ENCODE measurements at regions not wholly inside any gene's neighbourhood (a gene's known extent, or its start where the extent isn't known, plus 50 kb on each side); places are given as distances from the start of the nearest gene placed in this dataset.
"Not testable (repeated sequence)": the region's sequence is repeated elsewhere in the genome, so short reads cannot be mapped to it uniquely, and the experiment has no call there.

DNA sequence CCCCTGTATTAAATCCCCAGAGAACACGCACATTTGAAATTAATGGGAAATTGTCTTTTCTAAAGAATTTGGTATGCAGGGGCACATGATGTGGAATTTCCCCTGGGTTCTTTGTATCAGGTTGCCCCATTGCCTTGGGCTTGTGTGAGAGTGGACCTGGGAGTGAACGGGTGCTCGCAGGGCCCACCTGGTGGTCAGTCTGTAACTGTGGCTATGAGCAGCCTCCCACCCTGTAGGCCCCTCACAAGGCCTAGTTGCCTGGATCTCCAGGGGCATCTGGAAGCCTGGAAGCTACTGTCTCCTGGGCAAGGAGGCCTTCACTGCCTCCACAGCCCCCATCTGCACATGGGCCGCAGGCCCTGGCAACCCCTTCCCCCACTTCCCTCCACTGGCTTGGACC lies 96.7 kb downstream of the SLC25A47 start:
- no peak for DNase-seq (ENCODE audit: low read depth in 2 of 2)

DNA sequence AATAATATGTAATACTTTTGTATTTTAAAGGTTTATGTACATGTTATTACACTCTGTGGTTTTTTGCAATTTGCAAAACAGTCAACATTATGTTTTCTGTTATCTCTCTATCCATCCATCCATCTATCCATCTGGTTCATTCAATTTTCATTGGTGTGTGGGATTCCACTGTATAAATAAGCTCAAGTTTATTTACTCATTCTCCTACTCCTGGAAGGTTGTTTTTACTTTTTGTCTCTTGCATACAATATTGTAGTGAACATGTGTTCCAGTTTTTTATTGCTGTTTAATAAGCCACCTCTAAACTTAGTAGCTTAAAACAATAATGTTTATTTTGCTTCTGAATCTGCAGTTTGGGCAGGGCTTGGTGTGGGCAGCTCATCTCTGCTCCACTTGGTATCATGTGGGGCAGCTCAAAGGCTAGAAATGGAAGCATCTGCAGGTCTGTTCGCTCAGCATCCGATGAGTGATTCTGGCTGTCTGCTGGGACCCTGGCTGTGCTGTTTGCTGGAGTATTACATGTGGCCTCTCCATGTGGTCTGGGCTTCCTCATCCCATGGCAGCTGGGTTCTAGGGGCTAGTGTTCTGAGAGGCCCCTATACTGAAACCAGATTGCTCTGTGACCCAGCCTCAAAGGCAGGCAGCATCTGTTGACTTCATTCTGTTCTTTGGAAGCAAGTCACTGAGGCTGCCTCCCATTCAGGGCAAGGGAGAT lies 98.8 kb downstream of the SLC25A47 start:
- DNase-seq (ENCODE audit: low read depth in 2 of 2) = no peak

DNA sequence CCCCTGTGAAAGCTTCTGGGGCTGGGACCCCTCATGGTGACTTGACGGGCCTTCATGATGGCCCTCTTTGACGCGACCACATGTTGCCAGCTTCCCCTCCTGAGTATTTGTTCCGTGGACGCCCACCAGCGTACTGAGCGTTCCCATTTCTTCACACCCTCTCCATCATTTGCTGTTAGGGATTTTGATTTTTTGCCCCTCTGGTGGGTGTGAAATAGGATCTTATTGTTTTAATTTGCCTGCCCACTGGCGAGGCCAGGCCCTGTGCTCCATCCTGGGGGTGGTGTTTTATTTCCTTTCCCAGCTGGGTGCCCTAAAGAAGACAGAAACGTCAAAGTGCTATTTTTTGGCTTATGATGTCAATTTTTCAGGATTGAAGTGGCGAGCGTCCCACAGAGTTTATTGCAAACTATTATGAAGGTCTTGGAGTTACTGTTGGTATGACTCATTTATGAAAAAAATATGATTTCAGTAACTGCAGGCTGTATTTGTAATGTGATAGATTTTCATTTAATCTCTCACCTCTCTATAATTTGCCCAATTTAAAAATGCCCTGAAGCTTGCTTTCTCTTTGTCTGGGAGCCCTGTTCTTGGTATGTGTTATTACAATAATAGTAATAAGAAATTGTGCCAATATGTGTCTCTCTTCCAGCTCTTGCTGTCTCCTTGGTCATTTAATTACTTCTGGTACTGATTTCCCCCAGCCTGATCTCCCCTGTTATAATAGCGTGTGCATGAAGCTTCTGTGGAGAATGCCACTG lies 99.6 kb downstream of the SLC25A47 start:
- DNase-seq (ENCODE audit: low read depth in 2 of 2) = no peak

DNA sequence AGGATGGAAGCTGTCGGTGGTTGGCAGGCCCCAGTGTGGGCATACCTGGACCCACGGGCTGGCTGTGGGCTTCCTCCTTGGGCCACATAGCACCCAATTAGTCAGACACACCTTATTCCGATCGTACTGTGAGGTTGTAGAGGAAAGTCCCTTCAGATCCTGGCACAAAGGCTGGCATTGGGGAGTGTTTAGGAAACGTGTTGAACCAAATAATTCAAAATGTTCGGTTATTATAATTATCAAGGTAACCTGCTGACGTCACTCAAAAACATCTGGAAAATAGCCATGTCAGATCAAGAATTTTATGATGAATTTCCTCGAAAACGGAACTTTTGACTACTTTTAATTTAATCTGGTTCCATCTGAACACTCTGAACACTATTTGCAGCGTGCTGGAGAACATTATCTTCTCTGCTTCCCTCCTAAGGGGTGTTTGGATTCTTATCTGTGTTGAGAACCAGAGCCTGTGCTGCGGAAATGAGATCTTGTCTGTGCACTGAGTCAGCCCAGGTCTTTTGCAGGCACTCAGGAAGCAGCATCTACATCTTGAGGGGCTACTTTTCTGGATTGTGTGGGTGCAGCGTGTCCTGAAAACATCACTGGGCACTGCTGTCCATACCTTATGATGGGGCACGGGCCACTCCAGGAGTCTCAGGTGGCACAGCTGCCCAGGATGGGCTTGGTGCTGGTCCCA lies 100.3 kb downstream of the SLC25A47 start:
- DNase-seq (ENCODE audit: low read depth in 2 of 2) = no peak

DNA sequence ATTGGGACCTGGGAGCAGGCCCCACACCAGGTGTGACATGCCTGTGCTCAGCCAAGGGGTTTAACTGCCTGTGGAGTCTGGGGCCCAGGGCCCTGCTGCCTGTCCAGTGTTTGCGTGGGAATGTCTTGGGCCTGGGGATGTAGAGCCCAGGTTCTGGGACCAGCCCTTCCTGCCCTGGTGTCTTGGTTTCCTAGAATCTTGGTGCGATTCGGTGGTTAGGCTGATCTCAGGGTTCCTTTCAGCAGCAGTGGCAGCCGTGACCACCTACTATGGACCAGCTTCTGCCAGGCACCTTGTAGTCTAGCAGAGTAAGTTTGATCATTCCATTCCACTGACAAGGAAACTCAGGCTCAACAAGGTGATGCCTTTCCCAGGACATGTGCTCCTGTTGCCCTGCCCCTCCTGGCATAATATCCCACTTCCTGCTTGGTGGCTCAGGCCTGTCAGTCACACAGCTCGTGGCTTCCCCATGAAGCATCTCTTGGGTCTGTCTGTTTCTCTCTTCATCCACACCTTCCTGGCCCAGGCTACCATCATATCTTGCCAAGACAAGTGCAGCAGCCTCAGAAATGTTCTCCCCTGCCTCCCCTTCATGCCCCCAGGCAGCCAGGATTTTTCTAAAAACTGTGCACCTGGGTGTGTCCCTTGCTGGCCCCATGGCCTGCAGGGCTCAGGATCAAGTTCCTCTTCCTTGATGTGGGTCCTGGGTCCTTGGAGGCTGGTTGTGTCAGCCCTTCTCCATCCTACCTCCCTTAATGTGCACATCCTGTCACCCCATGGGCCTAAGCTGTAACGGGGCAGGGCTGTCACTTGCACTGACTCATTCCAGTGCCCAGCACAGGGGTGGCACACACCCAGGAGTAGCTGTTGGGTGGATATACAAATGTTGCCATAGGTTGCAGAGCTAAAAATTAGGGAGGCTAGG lies 101.6 kb downstream of the SLC25A47 start:
- no peak for DNase-seq (ENCODE audit: low read depth in 2 of 2)

DNA sequence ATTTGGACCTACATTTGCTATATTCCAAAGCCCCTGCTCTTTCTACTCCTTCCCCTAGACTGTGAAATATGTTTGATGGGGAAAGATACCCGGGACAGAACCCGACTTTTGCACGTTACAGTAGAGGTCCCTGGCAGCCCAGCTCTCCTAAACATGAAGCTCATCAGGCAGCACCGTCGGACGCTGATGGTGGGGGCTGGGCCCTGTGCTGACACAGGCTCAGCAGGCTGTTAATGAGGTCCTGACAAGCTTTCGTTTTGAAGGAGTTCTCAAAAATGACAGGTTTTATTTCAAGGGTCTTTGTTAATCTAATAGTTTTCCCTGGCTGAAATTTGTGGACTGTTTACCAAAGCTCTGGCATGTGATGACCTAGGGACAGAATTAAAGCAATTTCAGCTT lies 102.3 kb downstream of the SLC25A47 start:
- no peak for DNase-seq (ENCODE audit: low read depth in 2 of 2)

DNA sequence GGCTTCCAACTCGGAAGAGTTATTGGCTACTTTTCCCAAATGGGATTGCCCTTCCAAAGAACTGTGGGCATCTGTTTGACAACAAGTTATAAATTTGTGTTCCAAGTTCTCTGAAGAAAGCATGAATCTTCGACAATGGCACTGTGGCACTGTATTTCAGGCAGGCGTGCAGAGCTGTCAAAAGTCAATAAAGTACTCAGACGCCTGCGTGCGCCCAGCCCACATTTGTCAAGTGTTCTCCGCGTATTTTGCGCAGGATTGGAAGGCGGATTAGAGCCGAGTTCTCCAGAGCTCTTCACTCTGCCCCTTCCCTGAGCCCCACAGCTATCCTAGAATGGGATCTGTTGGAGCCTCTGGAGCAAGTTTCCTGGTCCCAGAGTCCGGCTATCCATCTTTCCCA lies 103.2 kb downstream of the SLC25A47 start:
- DNase-seq (ENCODE audit: low read depth in 2 of 2) = no peak

DNA sequence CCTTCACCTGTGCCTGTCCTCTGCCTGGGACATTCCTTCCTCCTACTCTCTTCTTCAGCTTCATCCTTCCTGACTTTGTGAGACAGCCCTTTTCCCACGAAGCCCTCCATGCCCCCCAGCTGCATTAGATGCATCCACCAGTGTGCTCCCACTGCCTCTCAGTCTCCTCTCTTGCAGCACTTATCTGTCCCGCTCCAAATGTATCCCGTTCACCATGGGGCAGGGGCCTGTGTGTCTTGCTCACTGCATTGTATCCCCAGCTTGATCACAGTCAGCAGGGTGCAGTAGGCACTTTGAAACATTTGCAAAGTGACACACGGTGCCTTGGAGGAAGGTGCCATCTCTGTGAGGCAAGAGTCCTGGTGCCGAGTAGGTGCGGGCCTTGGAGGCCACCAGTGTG lies 104.0 kb downstream of the SLC25A47 start:
- DNase-seq (ENCODE audit: low read depth in 2 of 2) = no peak

DNA sequence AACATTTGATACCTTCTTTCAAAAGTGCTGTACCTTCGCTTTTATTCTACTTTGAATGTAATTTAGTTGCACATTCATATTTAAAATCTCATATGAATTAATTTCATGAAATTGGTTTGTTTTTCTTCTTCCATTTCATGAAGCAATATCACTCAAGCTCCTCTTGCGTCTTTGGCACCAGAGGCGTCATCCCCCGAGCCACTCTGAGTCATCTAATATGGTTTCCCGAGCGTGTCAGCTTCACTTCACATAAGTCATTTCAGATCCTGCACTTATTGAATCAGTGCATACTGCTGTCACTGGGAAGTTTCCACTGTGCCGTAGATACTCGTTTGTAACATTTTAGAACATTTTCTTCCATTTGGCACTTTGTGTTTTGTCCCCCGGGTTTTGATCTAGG lies 105.6 kb downstream of the SLC25A47 start:
- DNase-seq (ENCODE audit: low read depth in 2 of 2) = no peak

DNA sequence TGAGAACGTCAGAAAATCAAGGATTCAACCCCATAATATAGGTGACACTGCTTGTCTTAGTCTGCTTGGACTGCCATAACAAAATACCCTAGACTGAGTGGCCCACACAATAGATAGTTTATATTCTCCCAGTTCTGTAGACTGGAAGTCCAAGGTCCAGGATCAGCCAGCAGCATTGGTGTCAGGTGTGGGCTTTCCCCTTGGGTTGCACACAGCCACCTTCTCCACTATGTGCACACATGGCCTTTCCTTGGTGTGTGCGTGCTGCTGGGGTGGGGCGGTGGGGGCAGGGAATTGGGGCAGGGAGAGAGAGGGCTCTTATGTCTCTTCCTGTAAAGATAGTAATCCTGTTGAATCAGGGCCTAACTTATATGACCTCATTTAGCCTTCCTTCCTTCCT lies 106.4 kb downstream of the SLC25A47 start:
- no peak for DNase-seq (ENCODE audit: low read depth in 2 of 2)

DNA sequence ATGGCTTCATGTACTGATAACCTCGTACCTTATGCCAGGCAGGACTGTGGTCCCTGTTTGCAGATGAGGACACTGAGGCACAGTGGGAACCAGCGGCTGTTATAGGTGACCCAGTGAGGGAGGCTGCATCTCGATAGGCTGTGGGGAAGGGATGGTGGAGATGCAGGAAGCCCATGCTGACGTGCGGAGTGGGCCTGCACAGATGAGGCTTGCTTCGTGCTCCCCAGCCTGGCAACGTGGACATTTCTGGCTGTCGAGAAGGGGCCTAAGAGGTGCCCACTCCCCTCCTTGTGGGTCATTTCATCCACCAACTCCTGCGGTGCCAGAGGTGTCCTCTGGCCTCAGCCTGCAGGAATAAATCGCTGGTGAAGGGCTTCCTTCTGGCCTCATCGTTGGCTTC lies 107.4 kb downstream of the SLC25A47 start:
- DNase-seq (ENCODE audit: low read depth in 2 of 2) = no peak

DNA sequence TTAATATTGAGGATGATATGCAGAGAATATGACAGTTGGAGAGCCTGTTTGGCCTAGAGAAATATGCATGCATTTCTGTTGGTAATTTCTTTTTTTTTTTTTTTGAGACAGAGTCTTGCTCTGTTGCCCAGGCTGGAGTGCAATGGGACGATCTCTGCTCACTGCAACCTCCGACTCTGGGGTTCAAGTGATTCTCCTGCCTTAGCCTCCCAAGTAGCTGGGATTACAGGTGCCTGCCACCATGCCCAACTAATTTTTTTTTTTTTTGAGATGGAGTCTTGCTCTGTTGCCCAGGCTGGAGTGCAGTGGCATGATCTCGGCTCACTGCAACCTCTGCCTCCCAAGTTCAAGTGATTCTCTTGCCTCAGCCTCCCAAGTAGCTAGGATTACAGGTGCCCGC lies 108.3 kb downstream of the SLC25A47 start:
- DNase-seq (ENCODE audit: low read depth in 2 of 2) = not testable (repeated sequence)

DNA sequence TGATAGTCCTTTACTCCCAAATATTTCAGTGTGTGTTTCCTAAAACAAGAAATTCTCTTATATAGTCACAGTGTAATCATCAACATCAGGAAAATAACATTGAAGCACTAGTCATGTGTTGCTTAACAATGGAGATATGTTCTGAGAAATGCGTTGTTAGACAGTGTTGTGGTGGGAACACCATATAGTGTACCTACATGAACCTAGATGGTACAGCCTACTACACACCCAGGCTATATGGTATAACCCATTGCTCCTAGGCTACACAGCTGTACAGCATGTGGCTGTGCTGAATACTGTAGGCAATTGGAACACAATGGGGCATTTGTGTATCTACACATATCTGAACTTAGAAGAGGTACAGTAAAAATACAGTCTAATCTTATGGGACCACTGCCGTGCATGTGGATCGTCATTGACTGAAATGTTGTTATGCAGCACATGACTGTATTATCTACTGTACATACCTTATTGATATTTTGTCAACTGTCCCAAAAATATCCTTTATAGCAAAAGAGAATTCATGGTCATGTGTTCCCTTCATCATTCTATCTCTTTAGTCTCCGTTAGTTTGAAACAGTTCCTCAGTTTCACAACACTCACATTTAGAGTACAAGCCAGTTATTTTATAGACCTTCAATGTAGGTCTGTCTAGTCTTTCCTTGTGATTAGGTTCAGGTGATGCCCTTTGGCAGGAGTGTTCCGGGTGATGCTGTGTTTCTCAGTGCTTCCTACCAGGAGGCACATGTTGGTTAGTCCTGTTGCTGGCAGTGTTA lies 109.7 kb downstream of the SLC25A47 start:
- no peak for DNase-seq (ENCODE audit: low read depth in 2 of 2)

DNA sequence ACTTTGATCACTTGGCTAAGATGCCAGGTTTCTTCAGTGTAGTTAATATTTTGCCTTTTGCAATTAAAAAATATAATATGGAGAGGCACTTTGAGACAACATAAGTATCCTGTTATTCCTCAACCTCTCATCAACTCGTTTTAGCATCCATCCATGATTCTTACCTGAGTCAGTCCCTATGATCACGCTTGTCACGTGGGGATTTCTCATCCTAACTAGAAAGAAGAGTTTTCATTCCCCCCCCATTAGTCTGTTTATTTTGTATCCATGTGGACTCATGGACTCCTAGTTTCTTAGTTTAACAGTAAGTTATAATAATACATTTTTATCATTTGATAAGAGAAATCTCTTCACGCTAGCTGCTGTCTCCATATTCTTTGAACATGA lies 110.3 kb downstream of the SLC25A47 start:
- DNase-seq (ENCODE audit: low read depth in 2 of 2) = no peak

DNA sequence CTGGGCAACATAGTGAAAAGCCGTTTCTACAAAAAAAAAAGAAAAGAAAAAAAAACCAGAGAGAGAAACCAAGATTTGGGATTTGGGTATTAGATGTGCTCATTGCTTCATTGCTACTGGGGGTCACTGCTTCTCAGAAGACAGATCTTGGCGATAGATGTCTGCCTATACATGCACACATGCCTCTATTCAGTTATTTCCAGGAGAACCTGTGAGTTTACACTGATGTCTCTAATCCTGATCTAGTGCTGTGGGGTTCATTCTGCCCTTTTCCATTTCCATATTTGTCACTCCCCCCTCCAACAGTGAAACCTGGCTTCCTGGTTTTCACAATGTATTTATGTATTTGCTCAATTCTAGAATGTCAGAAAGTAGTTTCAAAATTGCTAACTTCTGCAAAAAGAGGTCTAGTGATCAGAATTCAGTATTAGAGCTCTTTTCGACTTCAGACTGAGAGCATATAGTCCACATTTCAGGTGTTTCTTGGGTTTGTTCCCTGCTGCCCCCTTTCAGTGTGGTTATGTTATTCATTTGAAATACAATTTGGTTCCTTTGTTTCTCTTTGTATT lies 111.0 kb downstream of the SLC25A47 start:
- no peak for DNase-seq (ENCODE audit: low read depth in 2 of 2)

DNA sequence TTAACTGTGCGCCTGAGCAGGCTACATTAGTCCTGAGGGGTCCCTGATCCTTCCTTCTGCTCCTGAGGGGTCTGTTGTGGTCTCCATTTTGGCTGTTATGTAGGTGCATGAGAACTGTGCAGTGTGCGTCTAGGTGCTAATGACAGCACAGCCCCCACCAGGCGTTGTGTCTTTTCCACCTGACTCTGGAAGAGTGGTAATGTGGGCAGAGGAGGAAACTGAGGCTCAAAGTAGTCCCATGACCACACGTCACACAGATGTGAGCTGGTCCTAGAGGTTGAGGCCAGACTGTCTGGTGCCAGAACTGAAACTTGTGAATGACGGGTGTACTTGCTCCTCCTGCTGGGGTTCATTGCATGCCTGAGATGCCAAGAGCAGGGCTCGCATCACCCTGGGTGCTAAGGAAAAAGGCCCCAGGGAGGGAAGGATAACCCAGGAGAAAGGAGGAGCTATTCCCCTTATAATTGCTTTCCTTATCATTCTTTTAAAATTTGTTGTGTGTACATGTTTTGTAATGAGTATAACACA lies 111.8 kb downstream of the SLC25A47 start:
- no peak for DNase-seq (ENCODE audit: low read depth in 2 of 2)

DNA sequence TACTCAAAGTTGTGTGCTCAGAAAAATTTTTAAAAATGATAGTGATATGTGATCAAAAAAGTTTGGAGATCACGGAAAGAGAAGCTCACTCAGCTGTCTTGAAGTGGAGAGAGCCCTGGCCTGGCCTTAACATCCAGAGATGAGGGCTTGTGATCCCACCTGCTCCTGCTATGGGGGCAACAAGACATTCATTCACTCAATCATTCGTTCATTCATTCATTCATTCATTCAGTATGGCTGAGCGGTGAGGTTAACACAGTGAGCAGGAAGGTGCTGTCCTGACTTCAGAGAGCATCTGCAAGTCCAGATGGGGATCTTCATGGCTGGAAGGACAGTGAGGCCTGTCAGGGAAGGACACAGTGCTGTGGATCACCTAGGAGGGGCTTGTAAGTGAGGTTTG lies 112.3 kb downstream of the SLC25A47 start:
- no peak for DNase-seq (ENCODE audit: low read depth in 2 of 2)

DNA sequence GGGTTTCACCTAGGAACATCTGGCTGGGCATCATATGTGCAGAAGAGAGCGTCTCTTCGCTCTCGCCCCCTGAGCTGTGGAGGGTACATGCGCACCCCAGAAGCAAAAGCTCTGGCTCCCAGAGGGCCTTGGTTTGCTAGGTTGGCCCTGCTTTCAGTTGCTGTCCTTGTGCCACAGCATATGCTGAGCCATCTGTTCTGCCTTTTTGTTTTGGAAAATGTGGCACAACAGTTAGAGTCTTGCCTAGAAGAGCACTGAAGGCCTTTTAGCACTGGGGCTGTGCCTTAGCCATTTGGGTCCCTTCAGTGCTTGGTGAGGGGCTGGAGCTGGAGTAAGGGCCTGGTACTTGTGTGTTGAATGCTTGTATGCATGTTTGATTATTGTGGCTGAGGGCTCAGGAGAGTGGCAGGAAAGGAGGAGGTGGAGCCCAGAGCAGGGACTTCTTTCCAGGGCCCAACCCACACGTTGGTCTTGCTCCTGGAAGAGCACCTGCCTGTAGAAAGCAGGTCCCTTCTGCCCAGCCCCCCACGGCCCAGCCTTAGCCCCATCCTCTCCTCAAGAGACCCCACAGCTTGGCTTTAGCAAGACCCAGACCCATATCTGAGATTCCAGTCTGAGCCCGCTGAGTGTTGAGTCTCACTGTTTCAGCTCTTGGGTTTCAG lies 113.7 kb downstream of the SLC25A47 start:
- DNase-seq (ENCODE audit: low read depth in 2 of 2) = no peak

DNA sequence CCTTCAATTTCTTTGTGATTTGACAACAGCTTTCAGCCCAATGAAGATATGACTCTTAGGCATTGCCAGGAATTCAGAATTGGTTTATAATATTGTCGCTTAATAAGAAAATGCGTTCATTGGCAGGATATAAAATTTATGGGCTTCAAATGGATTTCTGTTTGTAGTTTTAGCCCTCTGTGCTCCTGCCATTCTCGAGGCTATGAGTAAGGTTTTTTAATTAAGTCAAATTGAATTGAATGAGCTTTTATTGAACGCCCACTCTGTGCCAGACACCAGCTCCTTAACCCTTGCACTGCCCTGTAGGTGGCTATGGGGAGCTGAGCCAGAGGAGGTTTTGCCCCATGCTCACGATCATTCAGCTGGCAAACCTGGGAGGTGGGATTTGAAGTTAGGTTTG lies 115.1 kb downstream of the SLC25A47 start:
- no peak for DNase-seq (ENCODE audit: low read depth in 2 of 2)
